ENCODE measurements at regions not wholly inside any gene's neighbourhood (a gene's known extent, or its start where the extent isn't known, plus 50 kb on each side); places are given as distances from the start of the nearest gene placed in this dataset.

DNA sequence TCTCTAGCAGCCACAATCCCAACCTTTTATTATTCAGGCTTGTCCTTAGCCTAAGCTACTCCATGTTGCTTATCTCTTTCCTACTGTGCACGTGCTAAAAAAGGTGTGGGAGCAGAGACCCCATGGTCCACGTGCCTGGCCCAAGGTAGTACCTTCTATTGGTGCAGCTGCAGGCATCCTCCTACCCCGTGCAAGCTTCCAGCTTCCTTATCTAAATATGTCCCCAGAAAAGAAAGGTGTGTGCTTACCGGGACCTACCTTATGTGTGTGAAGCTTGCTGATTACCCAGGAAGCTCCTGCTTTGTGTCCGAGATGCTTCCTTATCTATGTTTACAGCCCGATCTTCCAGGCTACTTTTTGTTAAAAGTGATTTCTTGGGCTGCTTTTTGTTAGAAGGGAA is 2382.4 kb downstream of the PCDH9 start:
- no peaks in the 10 kb centered on the region for H3K4me1 ChIP-seq
- no peak overlapping the region for H3K4me3 ChIP-seq (ENCODE audit: low read depth, low read length)
- TF ChIP-seq, protein P1, sequence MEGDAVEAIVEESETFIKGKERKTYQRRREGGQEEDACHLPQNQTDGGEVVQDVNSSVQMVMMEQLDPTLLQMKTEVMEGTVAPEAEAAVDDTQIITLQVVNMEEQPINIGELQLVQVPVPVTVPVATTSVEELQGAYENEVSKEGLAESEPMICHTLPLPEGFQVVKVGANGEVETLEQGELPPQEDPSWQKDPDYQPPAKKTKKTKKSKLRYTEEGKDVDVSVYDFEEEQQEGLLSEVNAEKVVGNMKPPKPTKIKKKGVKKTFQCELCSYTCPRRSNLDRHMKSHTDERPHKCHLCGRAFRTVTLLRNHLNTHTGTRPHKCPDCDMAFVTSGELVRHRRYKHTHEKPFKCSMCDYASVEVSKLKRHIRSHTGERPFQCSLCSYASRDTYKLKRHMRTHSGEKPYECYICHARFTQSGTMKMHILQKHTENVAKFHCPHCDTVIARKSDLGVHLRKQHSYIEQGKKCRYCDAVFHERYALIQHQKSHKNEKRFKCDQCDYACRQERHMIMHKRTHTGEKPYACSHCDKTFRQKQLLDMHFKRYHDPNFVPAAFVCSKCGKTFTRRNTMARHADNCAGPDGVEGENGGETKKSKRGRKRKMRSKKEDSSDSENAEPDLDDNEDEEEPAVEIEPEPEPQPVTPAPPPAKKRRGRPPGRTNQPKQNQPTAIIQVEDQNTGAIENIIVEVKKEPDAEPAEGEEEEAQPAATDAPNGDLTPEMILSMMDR (IDR thresholded peaks at IDR 0.05; ENCODE audit: low read depth, low read length): no peak
- DNase-seq: no peak
- H3K36me3 ChIP-seq: no peaks in the 10 kb centered on the region
- H3K9me3 ChIP-seq: no peaks in the 10 kb centered on the region
- no peaks in the 10 kb centered on the region for H3K27me3 ChIP-seq

DNA sequence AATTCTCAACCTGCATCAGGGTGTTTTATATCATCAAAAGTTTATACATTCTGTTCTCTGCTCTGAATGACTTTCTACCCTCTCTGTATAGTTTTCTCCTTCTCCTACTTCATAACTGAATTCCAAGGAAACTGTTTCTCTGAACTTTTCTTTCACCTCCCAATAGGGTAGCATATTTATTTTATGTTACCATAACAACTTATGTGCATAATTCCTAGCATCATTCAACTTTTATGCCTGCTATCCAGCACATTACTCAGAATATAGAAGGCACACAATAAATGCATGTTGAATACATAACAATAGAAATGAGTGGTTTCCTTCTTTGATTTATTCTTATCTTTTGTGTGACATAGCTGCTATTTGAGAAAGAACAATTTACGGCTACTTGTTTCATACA is 2385.0 kb downstream of the PCDH9 start:
- no peaks in the 10 kb centered on the region for H3K4me1 ChIP-seq
- TF ChIP-seq, protein P1 (IDR thresholded peaks at IDR 0.05; ENCODE audit: low read depth, low read length): no peak
- DNase-seq: no peak
- no peaks in the 10 kb centered on the region for H3K9me3 ChIP-seq
- no peak overlapping the region for H3K4me3 ChIP-seq (ENCODE audit: low read depth, low read length)
- no peaks in the 10 kb centered on the region for H3K27me3 ChIP-seq
- H3K36me3 ChIP-seq: no peaks in the 10 kb centered on the region

DNA sequence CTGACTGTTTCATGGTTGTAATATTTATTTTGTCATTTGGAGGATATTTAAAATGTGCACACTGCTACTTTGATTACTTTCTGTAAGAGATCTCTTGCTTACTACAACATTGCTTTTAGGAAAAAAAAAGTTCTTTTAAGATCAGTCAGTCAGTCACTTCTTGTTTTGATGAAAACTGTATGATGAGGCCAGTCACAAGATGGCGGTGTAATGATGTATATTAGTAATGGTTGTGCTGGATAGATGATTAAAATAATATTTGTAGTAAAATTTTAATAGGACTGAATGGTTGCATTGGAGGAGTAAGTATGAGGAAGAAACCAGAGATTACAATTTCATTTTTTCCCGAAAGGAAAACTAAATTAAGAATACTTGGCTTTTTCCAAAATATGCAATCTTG is 2411.1 kb downstream of the PCDH9 start:
- Histone ChIP-seq H3K4me1 (no peaks in the 10 kb centered on the region), H3K4me3 (ENCODE audit: low read depth, low read length) (no peak overlapping the region), H3K36me3 (no peaks in the 10 kb centered on the region), H3K9me3 (no peaks in the 10 kb centered on the region), H3K27me3 (no peaks in the 10 kb centered on the region)
- TF ChIP-seq, protein P1 (IDR thresholded peaks at IDR 0.05; ENCODE audit: low read depth, low read length): peak; percentile 15; the same call in 1 of the 2 replicates
- no peak for DNase-seq

DNA sequence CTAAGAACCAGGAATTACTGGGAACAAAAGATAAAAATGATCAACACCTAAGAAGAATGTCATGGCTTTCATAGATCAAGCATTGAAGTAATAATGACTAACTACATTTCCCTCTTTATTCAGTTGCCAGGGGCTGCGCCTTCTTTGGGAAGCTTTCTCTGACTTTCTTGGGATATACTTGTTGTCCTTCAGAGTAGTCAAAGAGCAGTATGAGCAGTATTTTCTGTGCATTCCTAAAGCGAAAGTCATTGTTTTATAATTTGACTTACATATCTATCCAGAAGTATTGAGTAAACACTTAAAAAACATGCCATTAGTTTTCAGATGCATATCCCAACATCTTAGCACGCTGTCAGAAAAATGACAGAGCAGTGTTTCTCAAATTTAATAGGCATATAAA is 2412.4 kb downstream of the PCDH9 start:
- Histone ChIP-seq H3K36me3 (no peaks in the 10 kb centered on the region), H3K27me3 (no peaks in the 10 kb centered on the region), H3K4me3 (ENCODE audit: low read depth, low read length) (no peak overlapping the region), H3K9me3 (no peaks in the 10 kb centered on the region), H3K4me1 (no peaks in the 10 kb centered on the region)
- TF ChIP-seq, protein P1 (IDR thresholded peaks at IDR 0.05; ENCODE audit: low read depth, low read length): no peak
- DNase-seq: no peak

DNA sequence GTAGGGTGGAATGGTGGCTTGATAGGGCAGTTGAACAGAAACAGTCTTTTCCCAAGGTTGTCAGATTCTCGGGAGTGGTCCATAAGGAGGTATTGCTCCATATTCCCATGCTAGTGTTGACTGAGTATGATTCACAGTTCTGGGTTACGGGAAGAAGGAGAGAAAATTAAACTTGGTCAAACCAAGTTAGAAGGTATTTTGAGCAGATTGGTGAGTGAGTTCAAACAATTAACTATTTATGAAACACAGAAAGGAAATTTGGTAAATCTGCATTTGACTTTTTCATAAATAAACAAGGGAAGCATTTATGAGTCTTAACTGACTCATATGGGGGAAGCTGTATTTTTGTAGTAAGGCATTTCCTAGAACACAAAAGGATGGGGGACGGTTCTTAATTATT is 2419.4 kb downstream of the PCDH9 start:
- no peaks in the 10 kb centered on the region for H3K9me3 ChIP-seq
- no peaks in the 10 kb centered on the region for H3K4me1 ChIP-seq
- no peak for DNase-seq
- H3K36me3 ChIP-seq: no peaks in the 10 kb centered on the region
- no peaks in the 10 kb centered on the region for H3K27me3 ChIP-seq
- TF ChIP-seq, protein P1 (IDR thresholded peaks at IDR 0.05; ENCODE audit: low read depth, low read length): no peak
- no peak overlapping the region for H3K4me3 ChIP-seq (ENCODE audit: low read depth, low read length)

DNA sequence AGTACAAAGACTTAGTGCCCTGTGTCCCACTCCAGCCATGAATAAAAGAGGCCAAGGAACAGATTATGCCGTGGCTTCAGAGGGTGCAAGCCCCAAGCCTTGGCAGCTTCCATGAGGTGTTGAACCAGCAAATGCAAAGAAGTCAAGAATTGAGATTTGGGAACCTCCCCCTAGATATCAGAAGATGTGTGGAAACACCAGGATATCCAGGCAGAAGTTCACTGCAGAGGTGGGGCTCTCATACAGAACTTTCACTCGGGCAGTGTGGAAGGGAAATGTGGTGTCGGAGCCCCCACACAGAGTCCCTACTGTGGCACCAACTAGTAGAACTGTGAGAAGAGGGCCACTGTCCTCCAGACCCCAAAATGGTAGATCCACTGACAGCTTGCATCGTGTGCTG is 2421.4 kb downstream of the PCDH9 start:
- TF ChIP-seq, protein P1 (IDR thresholded peaks at IDR 0.05; ENCODE audit: low read depth, low read length): no peak
- DNase-seq: no peak
- H3K4me3 ChIP-seq (ENCODE audit: low read depth, low read length): no peak overlapping the region
- H3K9me3 ChIP-seq: no peaks in the 10 kb centered on the region
- no peaks in the 10 kb centered on the region for H3K27me3 ChIP-seq
- H3K36me3 ChIP-seq: no peaks in the 10 kb centered on the region
- no peaks in the 10 kb centered on the region for H3K4me1 ChIP-seq

Data from BE2C (cell line).